Activated T-helper 2 cell treated with anti-CD3 and anti-CD28 coated beads, Interferon-gamma antibody, Interleukin-2, Interleukin-4, amounts not matched to agents 10 μg/mL and 5 μg/mL and 100 μg/mL, durations not matched to agents 14 hours and 24 hours and 36 hours (primary cell): ENCODE measurements at regions not wholly inside any gene's neighbourhood (a gene's known extent, or its start where the extent isn't known, plus 50 kb on each side); places are given as distances from the start of the nearest gene placed in this dataset.

Source experiments
- DNase-seq: peaks from one replicate; pipeline ENCODE4 v3.0.0; 2021; ENCODE audit warnings: low spot score
- H3K27ac Mint-ChIP-seq: one replicate; pipeline ENCODE4 v1.8.0; 2021; ENCODE audit warnings: mixed read lengths
- H3K27me3 Mint-ChIP-seq: one replicate; pipeline ENCODE4 v1.8.0; 2021; ENCODE audit warnings: low read depth, mixed read lengths
- H3K36me3 Mint-ChIP-seq: one replicate; pipeline ENCODE4 v1.8.0; 2021; ENCODE audit warnings: low read depth, mixed read lengths
- H3K4me1 Mint-ChIP-seq: one replicate; pipeline ENCODE4 v1.8.0; 2021; ENCODE audit warnings: low read depth, mixed read lengths
- H3K4me3 Mint-ChIP-seq: one replicate; pipeline ENCODE4 v1.8.0; 2021; ENCODE audit warnings: low read depth, mild to moderate bottlenecking, moderate library complexity, mixed read lengths
- H3K9me3 Mint-ChIP-seq: one replicate; pipeline ENCODE4 v1.8.0; 2021; ENCODE audit warnings: mixed read lengths
- intact Hi-C: fragments of 100-400 bp; cut with micrococcal nuclease; formaldehyde crosslinking; loops from one replicate; pipeline ENCODE4 v1.15.1; 2023

GRCh38 chr6:14932485-14933182, 313.2 kb upstream of the JARID2 start:
- intact Hi-C loops = no loop called here
- Mint-ChIP-seq H3K27ac (no peak overlapping the region), H3K27me3 (no peaks in the 10 kb centered on the region), H3K36me3 (no peaks in the 10 kb centered on the region), H3K9me3 (no peaks in the 10 kb centered on the region), H3K4me3 (no peak overlapping the region), H3K4me1 (peaks cover 11% of the 10 kb centered on the region)
- no peak for DNase-seq

GRCh38 chr6:14933183-14933544, 312.7 kb upstream of the JARID2 start:
- Mint-ChIP-seq H3K4me3 (no peak overlapping the region), H3K27ac (no peak overlapping the region), H3K4me1 (peaks cover 11% of the 10 kb centered on the region), H3K9me3 (no peaks in the 10 kb centered on the region), H3K27me3 (no peaks in the 10 kb centered on the region), H3K36me3 (no peaks in the 10 kb centered on the region)
- no peak for DNase-seq
- intact Hi-C loops = no loop called here

- no peak overlapping the region for H3K4me3 Mint-ChIP-seq
- no peak for DNase-seq
- peaks cover 11% of the 10 kb centered on the region for H3K4me1 Mint-ChIP-seq
- H3K27ac Mint-ChIP-seq = no peak overlapping the region
- H3K36me3 Mint-ChIP-seq = no peaks in the 10 kb centered on the region
- intact Hi-C loops = no loop called here
- H3K9me3 Mint-ChIP-seq = no peaks in the 10 kb centered on the region
- H3K27me3 Mint-ChIP-seq = no peaks in the 10 kb centered on the region
Observed at GRCh38 chr6:14934013-14934412, 311.9 kb upstream of the JARID2 start.

DNA sequence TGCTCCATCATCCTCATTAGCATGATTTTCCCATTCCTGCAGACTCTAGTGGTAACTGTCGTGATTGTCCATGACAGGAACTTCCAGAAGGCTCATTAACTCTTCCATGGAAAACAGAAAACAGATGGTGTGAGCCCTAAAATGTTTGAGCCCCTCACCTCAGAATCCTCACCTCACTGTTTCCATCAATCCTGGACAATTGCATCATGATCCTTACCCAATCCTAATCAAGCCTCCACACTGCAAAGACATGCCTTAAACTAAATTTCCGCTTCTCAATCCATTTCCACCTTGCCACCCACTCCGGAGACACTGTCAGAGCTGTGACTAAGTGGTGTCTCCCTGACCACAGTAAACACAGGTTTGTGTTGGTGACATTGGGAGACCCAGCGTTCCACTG, 311.0 kb upstream of the JARID2 start:
- Mint-ChIP-seq H3K4me1 (peaks cover 9% of the 10 kb centered on the region), H3K4me3 (no peak overlapping the region), H3K27me3 (no peaks in the 10 kb centered on the region), H3K9me3 (no peaks in the 10 kb centered on the region), H3K27ac (no peak overlapping the region), H3K36me3 (no peaks in the 10 kb centered on the region)
- intact Hi-C loops = no loop called here
- no peak for DNase-seq

- no peaks in the 10 kb centered on the region for H3K36me3 Mint-ChIP-seq
- intact Hi-C loops = no loop called here
- peaks cover 3% of the 10 kb centered on the region for H3K4me1 Mint-ChIP-seq
- H3K9me3 Mint-ChIP-seq = no peaks in the 10 kb centered on the region
- H3K27ac Mint-ChIP-seq = no peak overlapping the region
- no peak for DNase-seq
- H3K27me3 Mint-ChIP-seq = no peaks in the 10 kb centered on the region
- no peak overlapping the region for H3K4me3 Mint-ChIP-seq
Observed at GRCh38 chr6:14936861-14937260, 309.0 kb upstream of the JARID2 start.

DNA sequence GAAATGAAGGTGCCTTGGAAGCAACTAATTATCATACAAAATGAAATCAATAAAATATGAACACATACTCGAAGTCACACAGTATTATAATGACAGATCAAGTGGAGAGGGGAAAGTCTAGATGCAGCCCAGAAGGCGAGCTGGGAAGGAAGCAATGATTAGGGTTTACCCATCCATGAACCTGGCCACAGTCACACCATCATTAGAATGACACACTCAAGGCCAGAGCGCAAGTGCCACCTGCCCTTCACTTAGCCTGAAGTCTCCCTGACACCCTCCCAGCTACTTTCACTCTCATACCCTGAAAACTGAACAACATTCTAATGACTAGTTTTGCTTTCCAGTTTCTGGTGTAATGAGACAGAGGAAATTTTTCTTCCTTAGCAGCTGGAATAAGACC, 302.8 kb upstream of the JARID2 start:
- no peaks in the 10 kb centered on the region for H3K9me3 Mint-ChIP-seq
- H3K4me3 Mint-ChIP-seq = no peak overlapping the region
- H3K4me1 Mint-ChIP-seq = no peaks in the 10 kb centered on the region
- no peak overlapping the region for H3K27ac Mint-ChIP-seq
- no peaks in the 10 kb centered on the region for H3K27me3 Mint-ChIP-seq
- intact Hi-C loops = no loop called here
- DNase-seq = no peak
- H3K36me3 Mint-ChIP-seq = no peaks in the 10 kb centered on the region

DNA sequence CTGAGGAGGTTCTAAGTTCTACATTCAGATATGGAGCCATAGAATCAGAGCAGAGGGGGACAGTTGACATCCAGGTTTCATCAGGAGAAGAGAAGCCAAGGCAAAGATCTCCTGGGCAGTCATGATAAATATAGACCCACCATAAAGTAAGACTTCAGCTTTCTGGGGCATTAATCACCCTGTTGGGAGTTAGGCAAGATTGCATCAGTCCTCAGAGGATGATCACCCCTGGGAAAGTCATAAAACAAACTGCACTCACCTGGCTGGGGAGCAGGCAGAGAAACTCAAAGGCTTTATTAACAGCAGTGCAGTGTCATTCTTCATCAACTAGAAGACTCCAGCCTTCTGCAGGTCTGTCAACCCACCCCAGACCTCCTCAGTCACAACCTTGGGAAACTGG, 301.3 kb upstream of the JARID2 start:
- no peaks in the 10 kb centered on the region for H3K9me3 Mint-ChIP-seq
- H3K4me1 Mint-ChIP-seq = peaks cover 2% of the 10 kb centered on the region
- H3K27ac Mint-ChIP-seq = no peak overlapping the region
- H3K4me3 Mint-ChIP-seq = no peak overlapping the region
- no peaks in the 10 kb centered on the region for H3K27me3 Mint-ChIP-seq
- DNase-seq = no peak
- no peaks in the 10 kb centered on the region for H3K36me3 Mint-ChIP-seq
- intact Hi-C loops = no loop called here

DNA sequence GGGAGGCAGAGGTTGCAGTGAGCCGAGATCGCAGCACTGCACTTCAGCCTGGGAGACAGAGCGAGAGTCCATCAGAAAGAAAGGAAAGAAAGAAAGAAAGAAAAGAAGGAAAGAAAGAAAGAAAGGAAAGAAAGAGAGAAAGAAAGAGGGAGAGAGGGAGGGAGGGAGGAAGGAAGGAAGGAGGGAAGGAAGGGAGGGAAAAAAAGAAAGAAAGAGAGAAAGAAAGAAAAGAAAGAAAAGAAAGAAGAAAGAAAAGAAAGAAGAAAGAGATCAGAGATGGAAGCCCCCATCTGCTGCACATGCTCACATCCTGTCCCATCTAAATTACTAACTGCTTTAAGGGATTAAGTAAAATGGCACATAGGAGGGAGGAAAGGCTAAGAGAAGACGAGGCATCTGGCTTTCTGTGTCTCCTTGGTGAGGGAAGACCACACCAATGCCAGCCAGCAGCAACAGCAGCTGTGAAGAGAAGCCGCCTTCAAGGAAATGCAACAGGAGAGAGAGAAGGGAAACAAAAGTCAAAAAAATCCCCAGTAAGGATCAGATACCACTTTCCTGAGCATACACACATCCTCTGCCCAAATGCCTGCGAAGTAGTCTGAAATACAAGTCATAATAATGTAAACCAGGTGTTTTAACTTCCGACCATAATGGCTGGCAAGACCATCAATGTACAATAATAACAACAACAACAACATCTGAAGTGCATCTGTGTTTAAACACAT, 300.2 kb upstream of the JARID2 start:
- DNase-seq = no peak
- Mint-ChIP-seq H3K4me1 (peaks cover 7% of the 10 kb centered on the region), H3K27ac (no peak overlapping the region), H3K9me3 (no peaks in the 10 kb centered on the region), H3K27me3 (no peaks in the 10 kb centered on the region), H3K4me3 (no peak overlapping the region), H3K36me3 (no peaks in the 10 kb centered on the region)
- intact Hi-C loops = no loop called here

- no peak overlapping the region for H3K4me3 Mint-ChIP-seq
- intact Hi-C loops = no loop called here
Observed at GRCh38 chr6:14946753-14947152, 299.1 kb upstream of the JARID2 start.

GRCh38 chr6:14948586-14949245, 297.2 kb upstream of the JARID2 start:
- H3K27ac Mint-ChIP-seq = no peak overlapping the region
- no peak overlapping the region for H3K4me3 Mint-ChIP-seq
- intact Hi-C loops = no loop called here
- H3K27me3 Mint-ChIP-seq = no peaks in the 10 kb centered on the region
- H3K36me3 Mint-ChIP-seq = no peaks in the 10 kb centered on the region
- peaks cover 7% of the 10 kb centered on the region for H3K4me1 Mint-ChIP-seq
- H3K9me3 Mint-ChIP-seq = no peaks in the 10 kb centered on the region
- DNase-seq = no peak

More at GRCh38 chr6:14946753-14947152, 299.1 kb upstream of the JARID2 start:
- Mint-ChIP-seq H3K27ac (no peak overlapping the region), H3K27me3 (no peaks in the 10 kb centered on the region), H3K4me1 (peaks cover 7% of the 10 kb centered on the region), H3K9me3 (no peaks in the 10 kb centered on the region), H3K36me3 (no peaks in the 10 kb centered on the region)
- DNase-seq = no peak

DNA sequence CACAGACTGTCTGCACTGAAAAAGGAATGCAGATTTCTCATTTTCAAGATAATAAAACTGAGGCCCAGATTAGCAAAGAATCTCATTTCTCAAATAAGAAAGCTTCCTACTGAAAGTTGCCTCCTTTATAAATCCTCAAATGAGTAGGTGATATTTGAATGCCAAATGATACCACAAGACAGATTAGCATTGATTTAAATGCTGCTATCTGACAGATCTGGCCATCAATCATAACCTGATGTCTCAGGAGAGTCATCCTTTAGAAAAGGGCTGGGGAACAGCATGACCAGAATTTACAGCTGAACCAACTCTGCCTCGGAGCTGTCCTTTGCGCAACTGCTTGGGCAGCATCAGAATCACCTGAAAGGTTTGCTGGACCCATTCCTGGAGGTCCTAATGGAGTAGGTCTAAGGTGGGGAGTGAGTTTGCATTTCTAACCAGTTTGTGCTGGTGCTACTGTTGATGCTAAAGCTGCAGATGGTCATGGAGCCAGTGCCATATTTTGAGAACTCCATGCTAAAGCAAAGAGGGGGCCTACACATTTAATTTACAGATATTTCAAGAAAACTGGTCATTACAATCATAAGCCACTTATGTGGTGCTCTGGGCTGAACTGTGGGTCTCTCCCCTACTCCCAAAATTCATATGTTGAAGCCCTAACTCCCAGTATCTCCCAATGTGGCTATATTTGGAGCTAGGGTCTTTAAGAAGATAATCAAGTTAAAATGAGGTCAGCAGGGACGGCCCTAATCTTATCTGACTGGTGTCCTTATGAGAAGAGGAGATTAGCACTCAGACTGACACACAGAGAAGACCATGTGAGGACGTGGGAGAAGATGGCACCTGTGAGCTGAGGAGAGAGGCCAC, 295.5 kb upstream of the JARID2 start:
- intact Hi-C loops = no loop called here

GRCh38 chr6:14950970-14951276, 294.9 kb upstream of the JARID2 start:
- Mint-ChIP-seq H3K4me1 (peaks cover 7% of the 10 kb centered on the region), H3K9me3 (peaks cover 7% of the 10 kb centered on the region), H3K27me3 (no peaks in the 10 kb centered on the region), H3K4me3 (no peak overlapping the region), H3K27ac (no peak overlapping the region), H3K36me3 (no peaks in the 10 kb centered on the region)
- intact Hi-C loops = no loop called here
- DNase-seq = no peak

More for the DNA sequence above, 295.5 kb upstream of the JARID2 start:
- Mint-ChIP-seq H3K27ac (no peak overlapping the region), H3K27me3 (no peaks in the 10 kb centered on the region), H3K4me3 (no peak overlapping the region), H3K36me3 (no peaks in the 10 kb centered on the region), H3K4me1 (peaks cover 7% of the 10 kb centered on the region), H3K9me3 (peaks cover 7% of the 10 kb centered on the region)
- DNase-seq = no peak
